Activated T-helper 2 cell treated with anti-CD3 and anti-CD28 coated beads, Interferon-gamma antibody, Interleukin-2, Interleukin-4, amounts not matched to agents 10 μg/mL and 5 μg/mL and 100 μg/mL, durations not matched to agents 14 hours and 24 hours and 36 hours (primary cell): ENCODE measurements at regions not wholly inside any gene's neighbourhood (a gene's known extent, or its start where the extent isn't known, plus 50 kb on each side); places are given as distances from the start of the nearest gene placed in this dataset.

Experiments used
- DNase-seq: peaks from one replicate; pipeline ENCODE4 v3.0.0; 2021; ENCODE audit warnings: low spot score
- H3K27ac Mint-ChIP-seq: one replicate; pipeline ENCODE4 v1.8.0; 2021; ENCODE audit warnings: mixed read lengths
- H3K27me3 Mint-ChIP-seq: one replicate; pipeline ENCODE4 v1.8.0; 2021; ENCODE audit warnings: low read depth, mixed read lengths
- H3K36me3 Mint-ChIP-seq: one replicate; pipeline ENCODE4 v1.8.0; 2021; ENCODE audit warnings: low read depth, mixed read lengths
- H3K4me1 Mint-ChIP-seq: one replicate; pipeline ENCODE4 v1.8.0; 2021; ENCODE audit warnings: low read depth, mixed read lengths
- H3K4me3 Mint-ChIP-seq: one replicate; pipeline ENCODE4 v1.8.0; 2021; ENCODE audit warnings: low read depth, mild to moderate bottlenecking, moderate library complexity, mixed read lengths
- H3K9me3 Mint-ChIP-seq: one replicate; pipeline ENCODE4 v1.8.0; 2021; ENCODE audit warnings: mixed read lengths
- intact Hi-C: fragments of 100-400 bp; cut with micrococcal nuclease; formaldehyde crosslinking; loops from one replicate; pipeline ENCODE4 v1.15.1; 2023

- H3K36me3 Mint-ChIP-seq = no peaks in the 10 kb centered on the region
- H3K27ac Mint-ChIP-seq = no peak overlapping the region
- H3K27me3 Mint-ChIP-seq = no peaks in the 10 kb centered on the region
- H3K9me3 Mint-ChIP-seq = no peaks in the 10 kb centered on the region
- no peak for DNase-seq
- no peak overlapping the region for H3K4me3 Mint-ChIP-seq
- H3K4me1 Mint-ChIP-seq = no peaks in the 10 kb centered on the region
- intact Hi-C loops = no loop called here
Observed at GRCh38 chr16:54397838-54398237, 111.3 kb upstream of the IRX3 start.

- no peak overlapping the region for H3K4me3 Mint-ChIP-seq
- H3K4me1 Mint-ChIP-seq = no peaks in the 10 kb centered on the region
- H3K27me3 Mint-ChIP-seq = no peaks in the 10 kb centered on the region
- no peaks in the 10 kb centered on the region for H3K9me3 Mint-ChIP-seq
- intact Hi-C loops = no loop called here
- no peak for DNase-seq
- H3K27ac Mint-ChIP-seq = no peak overlapping the region
- H3K36me3 Mint-ChIP-seq = no peaks in the 10 kb centered on the region
Observed at GRCh38 chr16:54397190-54397835, 110.7 kb upstream of the IRX3 start.

GRCh38 chr16:54389836-54390494 is 103.4 kb upstream of the IRX3 start:
- no peaks in the 10 kb centered on the region for H3K27me3 Mint-ChIP-seq
- no peak overlapping the region for H3K4me3 Mint-ChIP-seq
- no peak for DNase-seq
- intact Hi-C loops = no loop called here
- no peaks in the 10 kb centered on the region for H3K4me1 Mint-ChIP-seq
- H3K36me3 Mint-ChIP-seq = no peaks in the 10 kb centered on the region
- no peaks in the 10 kb centered on the region for H3K9me3 Mint-ChIP-seq
- no peak overlapping the region for H3K27ac Mint-ChIP-seq

- Mint-ChIP-seq H3K9me3 (peaks cover 8% of the 10 kb centered on the region), H3K27ac (no peak overlapping the region), H3K4me1 (no peaks in the 10 kb centered on the region), H3K36me3 (no peaks in the 10 kb centered on the region), H3K27me3 (no peaks in the 10 kb centered on the region), H3K4me3 (no peak overlapping the region)
- intact Hi-C loops = no loop called here
- no peak for DNase-seq
Observed at GRCh38 chr16:54385141-54385540, 98.6 kb upstream of the IRX3 start.

GRCh38 chr16:54381601-54382313 is 95.2 kb upstream of the IRX3 start:
- peaks cover 1% of the 10 kb centered on the region for H3K36me3 Mint-ChIP-seq
- H3K4me1 Mint-ChIP-seq = no peaks in the 10 kb centered on the region

GRCh38 chr16:54375071-54375470 is 88.5 kb upstream of the IRX3 start:
- intact Hi-C loops = loop anchor here (10.0 kb wide), 1 partner anchor 550 kb away; no protein-coding TSS in a partner anchor
- DNase-seq = no peak
- Mint-ChIP-seq H3K27me3 (peaks cover 27% of the 10 kb centered on the region), H3K27ac (no peak overlapping the region), H3K9me3 (peaks cover 27% of the 10 kb centered on the region), H3K4me1 (peaks cover 6% of the 10 kb centered on the region), H3K36me3 (peaks cover 2% of the 10 kb centered on the region), H3K4me3 (no peak overlapping the region)

More at GRCh38 chr16:54381601-54382313, 95.2 kb upstream of the IRX3 start:
- peaks cover 34% of the 10 kb centered on the region for H3K9me3 Mint-ChIP-seq
- H3K4me3 Mint-ChIP-seq = no peak overlapping the region
- DNase-seq = no peak
- intact Hi-C loops = no loop called here
- no peaks in the 10 kb centered on the region for H3K27me3 Mint-ChIP-seq
- H3K27ac Mint-ChIP-seq = no peak overlapping the region

GRCh38 chr16:54373534-54374520 is 87.2 kb upstream of the IRX3 start:
- Mint-ChIP-seq H3K9me3 (peaks cover 14% of the 10 kb centered on the region), H3K4me1 (peaks cover 6% of the 10 kb centered on the region), H3K27ac (no peak overlapping the region), H3K27me3 (peaks cover 32% of the 10 kb centered on the region), H3K4me3 (no peak overlapping the region), H3K36me3 (peaks cover 2% of the 10 kb centered on the region)
- intact Hi-C loops = loop anchor here (5.0 to 10.0 kb wide), 2 partner anchors 427 to 551 kb away; no protein-coding TSS in a partner anchor
- DNase-seq = no peak

GRCh38 chr16:54370278-54371040 is 83.9 kb upstream of the IRX3 start:
- no peak for DNase-seq
- peaks cover 32% of the 10 kb centered on the region for H3K27me3 Mint-ChIP-seq
- H3K9me3 Mint-ChIP-seq = no peaks in the 10 kb centered on the region
- H3K36me3 Mint-ChIP-seq = no peaks in the 10 kb centered on the region
- peaks cover 6% of the 10 kb centered on the region for H3K4me1 Mint-ChIP-seq
- intact Hi-C loops = loop anchor here (5.0 to 10.0 kb wide), 2 partner anchors 423 to 554 kb away; no protein-coding TSS in a partner anchor
- H3K27ac Mint-ChIP-seq = no peak overlapping the region
- H3K4me3 Mint-ChIP-seq = no peak overlapping the region

- no peak for DNase-seq
- no peak overlapping the region for H3K4me3 Mint-ChIP-seq
- H3K27me3 Mint-ChIP-seq = peaks cover 26% of the 10 kb centered on the region
- intact Hi-C loops = loop anchor here (5.0 to 10.0 kb wide), 2 partner anchors 423 to 555 kb away; no protein-coding TSS in a partner anchor
- H3K4me1 Mint-ChIP-seq = peaks cover 6% of the 10 kb centered on the region
- H3K36me3 Mint-ChIP-seq = no peaks in the 10 kb centered on the region
- H3K9me3 Mint-ChIP-seq = no peaks in the 10 kb centered on the region
- H3K27ac Mint-ChIP-seq = no peak overlapping the region
Observed at GRCh38 chr16:54369861-54370260, 83.3 kb upstream of the IRX3 start.

GRCh38 chr16:54366943-54367342 is 80.4 kb upstream of the IRX3 start:
- Mint-ChIP-seq H3K4me1 (no peaks in the 10 kb centered on the region), H3K27ac (no peak overlapping the region), H3K4me3 (no peak overlapping the region), H3K36me3 (no peaks in the 10 kb centered on the region), H3K9me3 (no peaks in the 10 kb centered on the region), H3K27me3 (peaks cover 19% of the 10 kb centered on the region)
- intact Hi-C loops = no loop called here
- no peak for DNase-seq

GRCh38 chr16:54365990-54366634 is 79.5 kb upstream of the IRX3 start:
- no peak for DNase-seq
- Mint-ChIP-seq H3K9me3 (no peaks in the 10 kb centered on the region), H3K4me1 (no peaks in the 10 kb centered on the region), H3K27ac (no peak overlapping the region), H3K4me3 (no peak overlapping the region), H3K27me3 (peaks cover 25% of the 10 kb centered on the region), H3K36me3 (no peaks in the 10 kb centered on the region)
- intact Hi-C loops = no loop called here
